Fibroblast of the aortic adventitia (primary cell): ENCODE measurements at regions not wholly inside any gene's neighbourhood (a gene's known extent, or its start where the extent isn't known, plus 50 kb on each side); places are given as distances from the start of the nearest gene placed in this dataset. TPM values are rescaled to one million over a fixed set of nuclear protein-coding genes. Genes with fewer than 3 reads are reported as not detected.

Experiments used
- DNase-seq: peaks from one replicate; pipeline ENCODE4 v3.0.0-alpha.2; 2010; ENCODE audit warnings: low read depth
- H3K4me3 ChIP-seq: 2 replicates; pipeline ENCODE4 v1.5.1; 2011; ENCODE audit warnings: low read depth, mild to moderate bottlenecking, control low read depth, low read length, moderate library complexity
- small RNA-seq: library from RNA; depleted of rRNA; stranded (forward); fragments of <200 nt; gene quantifications from one replicate; pipeline ENCODE3, GENCODE V24; 2012
- TF ChIP-seq, protein P1 (sequence below): IDR thresholded peaks from 2 replicates; pipeline ENCODE4 v1.5.1; 2011; ENCODE audit warnings: mild to moderate bottlenecking, low read length, control low read depth, inconsistent platforms; ENCODE audit not compliant: insufficient read depth

DNA sequence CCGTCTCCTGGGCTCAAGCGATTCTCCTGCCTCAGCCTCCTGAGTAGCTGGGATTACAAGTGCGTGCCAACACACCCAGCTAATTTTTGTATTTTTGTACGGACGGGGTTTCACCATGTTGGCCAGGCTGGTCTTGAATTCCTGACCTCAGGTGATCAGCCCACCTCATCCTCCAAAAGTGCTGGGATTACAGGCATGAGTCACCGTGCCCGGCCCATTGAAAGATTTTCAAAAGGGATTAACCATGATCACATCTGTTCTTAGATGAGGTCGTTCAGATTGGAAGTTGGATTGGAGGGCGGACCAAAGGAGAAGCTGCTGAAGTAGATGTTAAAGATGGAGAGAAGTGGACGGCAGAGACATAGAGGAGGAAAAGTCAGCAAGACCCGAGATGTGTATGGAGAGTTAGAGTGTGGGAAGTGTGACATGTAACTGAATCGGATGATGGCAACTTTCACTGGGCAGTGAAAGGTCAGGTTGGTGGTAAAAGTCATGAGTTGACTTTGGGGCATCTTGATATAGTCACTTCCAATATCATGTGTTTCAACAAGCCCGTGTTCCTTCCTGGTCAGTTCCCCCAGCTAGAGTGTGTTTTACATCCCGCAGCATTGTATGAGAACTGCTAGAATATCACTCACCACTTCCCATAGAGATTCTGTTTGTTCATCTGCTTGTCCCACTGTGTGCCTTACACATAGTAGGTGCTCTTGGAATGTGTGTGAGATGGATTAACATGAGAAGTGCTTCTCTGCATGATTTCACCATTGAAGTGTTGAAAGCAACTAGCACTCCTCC is 54.4 kb upstream of the TINAGL1 start:
- no peak for DNase-seq
- TF ChIP-seq, protein P1, sequence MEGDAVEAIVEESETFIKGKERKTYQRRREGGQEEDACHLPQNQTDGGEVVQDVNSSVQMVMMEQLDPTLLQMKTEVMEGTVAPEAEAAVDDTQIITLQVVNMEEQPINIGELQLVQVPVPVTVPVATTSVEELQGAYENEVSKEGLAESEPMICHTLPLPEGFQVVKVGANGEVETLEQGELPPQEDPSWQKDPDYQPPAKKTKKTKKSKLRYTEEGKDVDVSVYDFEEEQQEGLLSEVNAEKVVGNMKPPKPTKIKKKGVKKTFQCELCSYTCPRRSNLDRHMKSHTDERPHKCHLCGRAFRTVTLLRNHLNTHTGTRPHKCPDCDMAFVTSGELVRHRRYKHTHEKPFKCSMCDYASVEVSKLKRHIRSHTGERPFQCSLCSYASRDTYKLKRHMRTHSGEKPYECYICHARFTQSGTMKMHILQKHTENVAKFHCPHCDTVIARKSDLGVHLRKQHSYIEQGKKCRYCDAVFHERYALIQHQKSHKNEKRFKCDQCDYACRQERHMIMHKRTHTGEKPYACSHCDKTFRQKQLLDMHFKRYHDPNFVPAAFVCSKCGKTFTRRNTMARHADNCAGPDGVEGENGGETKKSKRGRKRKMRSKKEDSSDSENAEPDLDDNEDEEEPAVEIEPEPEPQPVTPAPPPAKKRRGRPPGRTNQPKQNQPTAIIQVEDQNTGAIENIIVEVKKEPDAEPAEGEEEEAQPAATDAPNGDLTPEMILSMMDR: no peak
- H3K4me3 ChIP-seq: no peak overlapping the region

DNA sequence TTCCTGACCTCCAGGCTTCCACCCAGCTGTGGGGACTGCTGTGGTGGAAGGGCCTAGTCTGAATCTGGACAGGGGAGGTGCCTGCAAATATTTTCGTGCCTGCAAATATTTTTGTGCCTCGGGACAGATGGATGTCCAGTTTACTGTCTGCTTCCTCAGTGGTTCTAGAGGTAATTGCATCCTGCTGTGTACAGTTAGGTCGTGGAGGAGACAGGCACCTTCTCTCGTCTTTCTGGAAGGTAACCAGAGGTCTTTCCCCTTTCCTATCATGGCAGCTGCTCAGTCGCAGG is 53.8 kb upstream of the TINAGL1 start:
- DNase-seq: no peak
- TF ChIP-seq, protein P1: no peak
- no peak overlapping the region for H3K4me3 ChIP-seq

DNA sequence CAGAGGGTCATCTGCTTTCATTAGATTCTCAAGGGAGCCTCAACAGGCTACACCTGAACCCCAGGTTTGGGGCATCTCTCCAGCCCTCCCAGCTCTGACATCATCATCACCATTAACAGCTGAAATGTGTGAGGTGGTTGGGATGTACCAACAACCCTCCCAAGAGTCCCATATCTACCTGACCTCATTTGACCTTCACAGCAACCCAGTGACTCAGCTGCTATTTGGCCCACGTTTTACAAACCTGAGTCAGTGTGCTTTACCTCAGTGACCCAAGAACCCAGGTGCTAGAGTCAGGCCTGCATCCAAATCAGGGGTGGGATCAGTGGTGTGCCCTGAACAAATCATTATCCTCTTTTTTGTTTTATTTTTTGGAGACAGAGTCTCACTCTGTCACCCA is 53.3 kb upstream of the TINAGL1 start:
- TF ChIP-seq, protein P1: no peak
- DNase-seq: no peak
- H3K4me3 ChIP-seq: no peak overlapping the region

DNA sequence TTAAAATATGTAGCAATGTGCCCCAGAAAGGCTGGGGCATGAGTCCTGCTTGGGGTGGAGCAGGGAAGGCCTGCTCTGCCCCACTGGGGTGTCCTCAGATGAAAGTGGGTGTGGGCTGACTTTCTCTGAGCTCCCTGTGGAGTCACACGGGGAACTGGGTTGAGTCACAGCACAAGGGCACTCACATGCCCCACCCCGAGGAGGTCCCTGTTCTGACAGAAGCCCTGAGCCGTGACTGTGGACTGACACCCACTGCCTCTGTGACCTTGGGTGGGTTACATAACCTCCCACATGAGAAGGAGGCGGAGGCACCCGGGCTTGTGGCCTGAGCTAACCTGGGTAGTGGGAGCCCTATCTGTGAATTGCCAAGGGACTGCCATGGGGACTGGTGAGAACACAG is 52.5 kb upstream of the TINAGL1 start:
- no peak for DNase-seq
- TF ChIP-seq, protein P1: no peak

DNA sequence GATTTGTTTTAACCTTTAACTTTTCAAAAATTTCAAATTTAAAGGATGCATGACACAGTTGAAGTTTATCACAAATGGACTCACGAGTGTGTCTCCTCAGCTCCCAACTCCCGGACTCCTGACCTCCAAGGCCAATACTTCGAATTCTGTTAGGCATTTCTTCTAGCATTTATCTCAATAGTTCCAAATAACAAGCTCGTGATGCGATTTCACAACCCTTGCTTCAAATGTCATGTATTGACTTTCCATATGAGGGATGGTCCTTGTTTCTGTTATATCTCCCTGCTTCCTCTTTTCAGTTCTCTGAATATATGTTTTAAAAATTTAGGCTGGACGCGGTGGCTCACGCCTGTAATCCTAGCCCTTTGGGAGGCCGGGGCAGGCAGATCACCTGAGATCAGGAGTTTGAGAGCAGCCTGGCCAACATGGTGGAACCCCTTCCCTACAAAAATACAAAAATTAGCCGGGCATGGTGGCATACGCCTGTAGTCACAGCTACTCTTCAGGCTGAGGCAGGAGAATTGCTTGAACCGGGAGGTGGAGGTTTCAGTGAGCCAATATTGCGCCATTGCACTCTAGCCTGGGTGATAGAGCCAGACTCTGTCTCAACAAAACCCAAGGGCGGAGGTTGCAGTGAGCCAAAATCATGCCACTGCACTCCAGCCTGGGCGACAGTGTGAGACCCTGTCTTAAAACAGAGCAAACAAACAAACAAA is 52.0 kb upstream of the TINAGL1 start:
- no peak for DNase-seq
- TF ChIP-seq, protein P1: no peak

More for the DNA sequence above, 52.5 kb upstream of the TINAGL1 start:
- H3K4me3 ChIP-seq: no peak overlapping the region

More for the DNA sequence above, 52.0 kb upstream of the TINAGL1 start:
- no peak overlapping the region for H3K4me3 ChIP-seq

Small RNA genes lying in the stretch of these regions (small RNA-seq; reads per million reads assigned to genes)
- gene RF00019: not detected
- gene RNU6-40P: not detected
